HepG2 (cell line): ENCODE measurements at regions not wholly inside any gene's neighbourhood (a gene's known extent, or its start where the extent isn't known, plus 50 kb on each side); places are given as distances from the start of the nearest gene placed in this dataset.

Experiments used
- NFRKB ChIP-seq: fragments of 450-650 bp; IDR thresholded peaks from 2 replicates; pipeline ENCODE4 v1.6.1; 2017
- ZNF574 ChIP-seq: sonication (generic); formaldehyde crosslinking; IDR thresholded peaks from 2 replicates; pipeline ENCODE4 v1.4.0; 2020; ENCODE audit warnings: missing genetic modification reagents
- TF ChIP-seq, protein P1 (sequence below): sonication (generic); formaldehyde crosslinking; IDR thresholded peaks from 2 replicates; pipeline ENCODE4 v1.4.0; 2020; ENCODE audit warnings: missing genetic modification reagents

DNA sequence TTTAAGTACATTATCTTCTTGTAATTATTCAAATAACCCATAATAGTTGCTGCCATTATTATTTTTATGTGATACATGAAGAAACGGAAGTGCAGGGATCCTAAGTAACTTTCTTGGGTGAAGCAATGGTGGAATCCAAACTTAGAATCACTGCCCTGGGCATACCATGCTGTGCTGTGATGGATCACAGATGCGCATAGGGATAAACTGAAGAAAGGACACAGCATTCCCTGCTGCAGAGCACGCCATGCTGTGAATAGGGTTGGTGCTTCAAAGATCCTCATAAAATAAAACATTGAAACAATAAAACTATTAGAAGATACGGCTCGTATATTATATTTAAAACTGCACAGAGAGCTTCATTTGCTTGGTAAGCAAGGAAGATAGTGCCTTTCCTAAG lies 211.7 kb upstream of the ADAMTS16 start:
- TF ChIP-seq, protein P1, sequence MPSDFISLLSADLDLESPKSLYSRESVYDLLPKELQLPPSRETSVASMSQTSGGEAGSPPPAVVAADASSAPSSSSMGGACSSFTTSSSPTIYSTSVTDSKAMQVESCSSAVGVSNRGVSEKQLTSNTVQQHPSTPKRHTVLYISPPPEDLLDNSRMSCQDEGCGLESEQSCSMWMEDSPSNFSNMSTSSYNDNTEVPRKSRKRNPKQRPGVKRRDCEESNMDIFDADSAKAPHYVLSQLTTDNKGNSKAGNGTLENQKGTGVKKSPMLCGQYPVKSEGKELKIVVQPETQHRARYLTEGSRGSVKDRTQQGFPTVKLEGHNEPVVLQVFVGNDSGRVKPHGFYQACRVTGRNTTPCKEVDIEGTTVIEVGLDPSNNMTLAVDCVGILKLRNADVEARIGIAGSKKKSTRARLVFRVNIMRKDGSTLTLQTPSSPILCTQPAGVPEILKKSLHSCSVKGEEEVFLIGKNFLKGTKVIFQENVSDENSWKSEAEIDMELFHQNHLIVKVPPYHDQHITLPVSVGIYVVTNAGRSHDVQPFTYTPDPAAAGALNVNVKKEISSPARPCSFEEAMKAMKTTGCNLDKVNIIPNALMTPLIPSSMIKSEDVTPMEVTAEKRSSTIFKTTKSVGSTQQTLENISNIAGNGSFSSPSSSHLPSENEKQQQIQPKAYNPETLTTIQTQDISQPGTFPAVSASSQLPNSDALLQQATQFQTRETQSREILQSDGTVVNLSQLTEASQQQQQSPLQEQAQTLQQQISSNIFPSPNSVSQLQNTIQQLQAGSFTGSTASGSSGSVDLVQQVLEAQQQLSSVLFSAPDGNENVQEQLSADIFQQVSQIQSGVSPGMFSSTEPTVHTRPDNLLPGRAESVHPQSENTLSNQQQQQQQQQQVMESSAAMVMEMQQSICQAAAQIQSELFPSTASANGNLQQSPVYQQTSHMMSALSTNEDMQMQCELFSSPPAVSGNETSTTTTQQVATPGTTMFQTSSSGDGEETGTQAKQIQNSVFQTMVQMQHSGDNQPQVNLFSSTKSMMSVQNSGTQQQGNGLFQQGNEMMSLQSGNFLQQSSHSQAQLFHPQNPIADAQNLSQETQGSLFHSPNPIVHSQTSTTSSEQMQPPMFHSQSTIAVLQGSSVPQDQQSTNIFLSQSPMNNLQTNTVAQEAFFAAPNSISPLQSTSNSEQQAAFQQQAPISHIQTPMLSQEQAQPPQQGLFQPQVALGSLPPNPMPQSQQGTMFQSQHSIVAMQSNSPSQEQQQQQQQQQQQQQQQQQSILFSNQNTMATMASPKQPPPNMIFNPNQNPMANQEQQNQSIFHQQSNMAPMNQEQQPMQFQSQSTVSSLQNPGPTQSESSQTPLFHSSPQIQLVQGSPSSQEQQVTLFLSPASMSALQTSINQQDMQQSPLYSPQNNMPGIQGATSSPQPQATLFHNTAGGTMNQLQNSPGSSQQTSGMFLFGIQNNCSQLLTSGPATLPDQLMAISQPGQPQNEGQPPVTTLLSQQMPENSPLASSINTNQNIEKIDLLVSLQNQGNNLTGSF (CRISPR knock-in tag): no peak
- TF ChIP-seq ZNF574 (CRISPR knock-in tag) (no peak), NFRKB (no peak)
